ENCODE measurements at regions not wholly inside any gene's neighbourhood (a gene's known extent, or its start where the extent isn't known, plus 50 kb on each side); places are given as distances from the start of the nearest gene placed in this dataset.

- Histone ChIP-seq H3K4me1 (ENCODE audit: insufficient read depth, insufficient read length) (no peaks in the 10 kb centered on the region), H3K36me3 (ENCODE audit: insufficient read depth, insufficient read length, low read length) (no peaks in the 10 kb centered on the region), H3K9me3 (ENCODE audit: insufficient read depth, low read length) (0 out of 2 replicates have a peak, but pooled peaks cover 7% of the 10 kb centered on the region), H3K9ac (ENCODE audit: insufficient read length, low read depth) (no peak overlapping the region), H3K4me3 (ENCODE audit: insufficient read length, low read depth) (no peak overlapping the region), H3K27me3 (ENCODE audit: insufficient read depth, insufficient read length) (no peaks in the 10 kb centered on the region)
- TF ChIP-seq SUZ12 (IDR thresholded peaks at IDR 0.05; ENCODE audit: extremely low read depth, insufficient read depth, insufficient read length) (no peak), ZNF274 (IDR thresholded peaks at IDR 0.05; ENCODE audit: low read depth, low read length) (no peak), YY1 (IDR thresholded peaks at IDR 0.05; ENCODE audit: insufficient read depth, insufficient read length) (no peak)
- no peak for DNase-seq (ENCODE audit: low read depth, low spot score)
These were observed 920.8 kb upstream of the ZNF722 start for GRCh38 chr7:63077841-63078240.

GRCh38 chr7:63080406-63080805 lies 918.2 kb upstream of the ZNF722 start:
- no peak overlapping the region for H3K9ac ChIP-seq (ENCODE audit: insufficient read length, low read depth)
- H3K36me3 ChIP-seq (ENCODE audit: insufficient read depth, insufficient read length, low read length) = no peaks in the 10 kb centered on the region
- no peak overlapping the region for H3K4me3 ChIP-seq (ENCODE audit: insufficient read length, low read depth)
- no peak for TF ChIP-seq SUZ12 (IDR thresholded peaks at IDR 0.05; ENCODE audit: extremely low read depth, insufficient read depth, insufficient read length)
- no peak for TF ChIP-seq ZNF274 (IDR thresholded peaks at IDR 0.05; ENCODE audit: low read depth, low read length)
- no peak for TF ChIP-seq YY1 (IDR thresholded peaks at IDR 0.05; ENCODE audit: insufficient read depth, insufficient read length)
- H3K27me3 ChIP-seq (ENCODE audit: insufficient read depth, insufficient read length) = no peaks in the 10 kb centered on the region
- peaks cover 25% of the 10 kb centered on the region for H3K9me3 ChIP-seq (ENCODE audit: insufficient read depth, low read length)
- DNase-seq (ENCODE audit: low read depth, low spot score) = no peak
- H3K4me1 ChIP-seq (ENCODE audit: insufficient read depth, insufficient read length) = no peaks in the 10 kb centered on the region

GRCh38 chr7:63080831-63081230 lies 917.8 kb upstream of the ZNF722 start:
- H3K36me3 ChIP-seq (ENCODE audit: insufficient read depth, insufficient read length, low read length) = no peaks in the 10 kb centered on the region
- DNase-seq (ENCODE audit: low read depth, low spot score) = no peak
- no peaks in the 10 kb centered on the region for H3K27me3 ChIP-seq (ENCODE audit: insufficient read depth, insufficient read length)
- peaks cover 29% of the 10 kb centered on the region for H3K9me3 ChIP-seq (ENCODE audit: insufficient read depth, low read length)
- H3K4me3 ChIP-seq (ENCODE audit: insufficient read length, low read depth) = no peak overlapping the region
- H3K4me1 ChIP-seq (ENCODE audit: insufficient read depth, insufficient read length) = no peaks in the 10 kb centered on the region
- TF ChIP-seq SUZ12 (IDR thresholded peaks at IDR 0.05; ENCODE audit: extremely low read depth, insufficient read depth, insufficient read length) = no peak
- TF ChIP-seq YY1 (IDR thresholded peaks at IDR 0.05; ENCODE audit: insufficient read depth, insufficient read length) = no peak
- no peak for TF ChIP-seq ZNF274 (IDR thresholded peaks at IDR 0.05; ENCODE audit: low read depth, low read length)
- no peak overlapping the region for H3K9ac ChIP-seq (ENCODE audit: insufficient read length, low read depth)

- TF ChIP-seq SUZ12 (IDR thresholded peaks at IDR 0.05; ENCODE audit: extremely low read depth, insufficient read depth, insufficient read length) = no peak
- peak; percentile 71; the same call in 1 of the 2 replicates for TF ChIP-seq ZNF274 (IDR thresholded peaks at IDR 0.05; ENCODE audit: low read depth, low read length)
- DNase-seq (ENCODE audit: low read depth, low spot score) = no peak
- Histone ChIP-seq H3K9me3 (ENCODE audit: insufficient read depth, low read length) (peaks cover 71% of the 10 kb centered on the region), H3K36me3 (ENCODE audit: insufficient read depth, insufficient read length, low read length) (no peaks in the 10 kb centered on the region), H3K27me3 (ENCODE audit: insufficient read depth, insufficient read length) (no peaks in the 10 kb centered on the region), H3K4me3 (ENCODE audit: insufficient read length, low read depth) (no peak overlapping the region), H3K4me1 (ENCODE audit: insufficient read depth, insufficient read length) (no peaks in the 10 kb centered on the region), H3K9ac (ENCODE audit: insufficient read length, low read depth) (no peak overlapping the region)
These were observed 911.0 kb upstream of the ZNF722 start for GRCh38 chr7:63087575-63088190.

GRCh38 chr7:63092951-63093350 lies 905.7 kb upstream of the ZNF722 start:
- H3K36me3 ChIP-seq (ENCODE audit: insufficient read depth, insufficient read length, low read length) = no peaks in the 10 kb centered on the region
- peaks cover 26% of the 10 kb centered on the region for H3K9me3 ChIP-seq (ENCODE audit: insufficient read depth, low read length)
- H3K4me3 ChIP-seq (ENCODE audit: insufficient read length, low read depth) = no peak overlapping the region
- no peaks in the 10 kb centered on the region for H3K27me3 ChIP-seq (ENCODE audit: insufficient read depth, insufficient read length)
- DNase-seq (ENCODE audit: low read depth, low spot score) = no peak
- TF ChIP-seq ZNF274 (IDR thresholded peaks at IDR 0.05; ENCODE audit: low read depth, low read length) = no peak
- no peak for TF ChIP-seq SUZ12 (IDR thresholded peaks at IDR 0.05; ENCODE audit: extremely low read depth, insufficient read depth, insufficient read length)
- TF ChIP-seq YY1 (IDR thresholded peaks at IDR 0.05; ENCODE audit: insufficient read depth, insufficient read length) = no peak
- H3K4me1 ChIP-seq (ENCODE audit: insufficient read depth, insufficient read length) = no peaks in the 10 kb centered on the region
- H3K9ac ChIP-seq (ENCODE audit: insufficient read length, low read depth) = no peak overlapping the region

GRCh38 chr7:63093481-63093880 lies 905.2 kb upstream of the ZNF722 start:
- TF ChIP-seq YY1 (IDR thresholded peaks at IDR 0.05; ENCODE audit: insufficient read depth, insufficient read length) = no peak
- no peak for TF ChIP-seq ZNF274 (IDR thresholded peaks at IDR 0.05; ENCODE audit: low read depth, low read length)
- DNase-seq (ENCODE audit: low read depth, low spot score) = no peak
- H3K36me3 ChIP-seq (ENCODE audit: insufficient read depth, insufficient read length, low read length) = no peaks in the 10 kb centered on the region
- H3K27me3 ChIP-seq (ENCODE audit: insufficient read depth, insufficient read length) = no peaks in the 10 kb centered on the region
- H3K9me3 ChIP-seq (ENCODE audit: insufficient read depth, low read length) = peaks cover 21% of the 10 kb centered on the region
- no peak overlapping the region for H3K4me3 ChIP-seq (ENCODE audit: insufficient read length, low read depth)
- H3K9ac ChIP-seq (ENCODE audit: insufficient read length, low read depth) = no peak overlapping the region
- H3K4me1 ChIP-seq (ENCODE audit: insufficient read depth, insufficient read length) = no peaks in the 10 kb centered on the region

- Histone ChIP-seq H3K4me1 (ENCODE audit: insufficient read depth, insufficient read length) (no peaks in the 10 kb centered on the region), H3K9me3 (ENCODE audit: insufficient read depth, low read length) (no peaks in the 10 kb centered on the region; the same call in 1 of the 2 replicates), H3K9ac (ENCODE audit: insufficient read length, low read depth) (no peak overlapping the region), H3K4me3 (ENCODE audit: insufficient read length, low read depth) (no peak overlapping the region), H3K36me3 (ENCODE audit: insufficient read depth, insufficient read length, low read length) (no peaks in the 10 kb centered on the region), H3K27me3 (ENCODE audit: insufficient read depth, insufficient read length) (no peaks in the 10 kb centered on the region)
- no peak for DNase-seq (ENCODE audit: low read depth, low spot score)
- TF ChIP-seq SUZ12 (IDR thresholded peaks at IDR 0.05; ENCODE audit: extremely low read depth, insufficient read depth, insufficient read length) (no peak), ZNF274 (IDR thresholded peaks at IDR 0.05; ENCODE audit: low read depth, low read length) (no peak), YY1 (IDR thresholded peaks at IDR 0.05; ENCODE audit: insufficient read depth, insufficient read length) (no peak)
These were observed 902.5 kb upstream of the ZNF722 start for GRCh38 chr7:63096141-63096540.
